GM10248 (cell line): ENCODE measurements at regions not wholly inside any gene's neighbourhood (a gene's known extent, or its start where the extent isn't known, plus 50 kb on each side); places are given as distances from the start of the nearest gene placed in this dataset.

Experiments
- CTCF ChIA-PET: fragments of 300-600 bp; sonication (Branson Sonifier 250); formaldehyde crosslinking; extraction: SDS; loops from one replicate; lab custom pipeline; 2021; ENCODE audit warnings: antibody characterized with exemption; lab: Yijun Ruan, JAX
- POLR2A ChIA-PET: fragments of 350-650 bp; sonication (Branson Sonifier 250); formaldehyde crosslinking; extraction: SDS; loops from one replicate; lab custom pipeline; 2020; ENCODE audit warnings: antibody characterized with exemption; lab: Yijun Ruan, JAX
- DNase-seq: peaks from one replicate; pipeline ENCODE4 v3.0.0; 2012; ENCODE audit errors: extremely low spot score
- CTCF ChIP-seq: IDR thresholded peaks from 2 replicates; pipeline ENCODE4 v1.5.1; 2012; ENCODE audit warnings: mild to moderate bottlenecking, low read depth; ENCODE audit errors: extremely low read depth, missing control alignments, control extremely low read depth

GRCh38 chr2:14358774-14359173 is 273.7 kb upstream of the LRATD1 start:
- CTCF ChIA-PET, result interaction anchor here (1.2 kb wide), 1 partner anchor 25 kb away, joined by 3 read pairs; no protein-coding TSS in a partner anchor
- no peak for DNase-seq
- POLR2A ChIA-PET, result no interaction called here
- no peak for TF ChIP-seq CTCF

- DNase-seq, result no peak
- CTCF ChIA-PET, result no interaction called here
- POLR2A ChIA-PET, result no interaction called here
- TF ChIP-seq CTCF, result no peak
These were observed 269.4 kb upstream of the LRATD1 start for GRCh38 chr2:14363137-14363536.

- ChIA-PET CTCF (no interaction called here), POLR2A (no interaction called here)
- no peak for TF ChIP-seq CTCF
- no peak for DNase-seq
These were observed 268.5 kb upstream of the LRATD1 start for GRCh38 chr2:14363976-14364375.

GRCh38 chr2:14364471-14364870 is 268.0 kb upstream of the LRATD1 start:
- no peak for TF ChIP-seq CTCF
- CTCF ChIA-PET, result no interaction called here
- no peak for DNase-seq
- POLR2A ChIA-PET, result no interaction called here

- ChIA-PET POLR2A (no interaction called here), CTCF (interaction anchor here (1.0 to 2.2 kb wide), 3 partner anchors 10 to 168 kb away, joined by 3 to 9 read pairs (median 6); no protein-coding TSS in a partner anchor)
- no peak for DNase-seq
- no peak for TF ChIP-seq CTCF
These were observed 247.5 kb upstream of the LRATD1 start for GRCh38 chr2:14385043-14385442.

- TF ChIP-seq CTCF, result no peak
- ChIA-PET CTCF (interaction anchor here (0.9 to 1.2 kb wide), 2 partner anchors 14 to 405 kb away, joined by 3 read pairs; no protein-coding TSS in a partner anchor), POLR2A (no interaction called here)
- DNase-seq, result no peak
These were observed 245.2 kb upstream of the LRATD1 start for GRCh38 chr2:14387332-14387731.
